Fibroblast of pulmonary artery (primary cell): ENCODE measurements at regions not wholly inside any gene's neighbourhood (a gene's known extent, or its start where the extent isn't known, plus 50 kb on each side); places are given as distances from the start of the nearest gene placed in this dataset.
A peak's percentile ranks its signal among the peaks of the same experiment; 100 is the strongest.

Experiments used
- DNase-seq: peaks from one replicate; pipeline ENCODE4 v3.0.0-alpha.2; 2010; ENCODE audit warnings: low read depth
- H3K4me3 ChIP-seq: replicated peaks from 2 replicates; pipeline ENCODE4 v1.5.1; 2011; ENCODE audit warnings: low read depth, mild to moderate bottlenecking, control low read depth, low read length, moderate library complexity
- CTCF ChIP-seq: IDR thresholded peaks from 2 replicates; pipeline ENCODE4 v1.5.1; 2011; ENCODE audit warnings: mild to moderate bottlenecking, control low read depth, low read length, inconsistent platforms; ENCODE audit errors: missing control alignments

- TF ChIP-seq CTCF, result no peak
- H3K4me3 ChIP-seq, result no peak overlapping the region
- peak; percentile 47 for DNase-seq
These were observed 219.9 kb downstream of the MN1 start for GRCh38 chr22:27581688-27582087.

- TF ChIP-seq CTCF, result no peak
- DNase-seq, result no peak
- no peak overlapping the region for H3K4me3 ChIP-seq
These were observed 217.7 kb downstream of the MN1 start for GRCh38 chr22:27583856-27584255.

DNA sequence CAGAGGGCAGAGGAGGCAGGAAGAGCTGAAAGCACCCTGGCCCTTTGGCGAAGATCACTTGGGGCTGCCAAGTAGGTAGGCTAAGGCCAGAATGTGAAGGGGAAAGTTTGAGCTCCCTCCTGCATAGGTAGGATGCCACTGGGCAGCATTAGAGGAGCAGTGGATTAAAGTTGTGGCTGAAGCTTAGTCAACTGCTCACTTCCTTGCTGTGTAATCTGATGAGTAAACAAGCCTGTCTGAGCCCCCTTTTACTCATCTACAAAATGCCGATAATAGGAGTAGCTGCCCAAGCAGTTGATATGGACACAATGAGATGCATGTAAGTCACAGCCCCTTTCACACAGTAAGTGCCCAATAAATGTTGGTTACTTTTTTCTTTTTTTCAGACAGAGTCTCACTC, 216.4 kb downstream of the MN1 start:
- no peak for TF ChIP-seq CTCF
- no peak for DNase-seq
- no peak overlapping the region for H3K4me3 ChIP-seq

DNA sequence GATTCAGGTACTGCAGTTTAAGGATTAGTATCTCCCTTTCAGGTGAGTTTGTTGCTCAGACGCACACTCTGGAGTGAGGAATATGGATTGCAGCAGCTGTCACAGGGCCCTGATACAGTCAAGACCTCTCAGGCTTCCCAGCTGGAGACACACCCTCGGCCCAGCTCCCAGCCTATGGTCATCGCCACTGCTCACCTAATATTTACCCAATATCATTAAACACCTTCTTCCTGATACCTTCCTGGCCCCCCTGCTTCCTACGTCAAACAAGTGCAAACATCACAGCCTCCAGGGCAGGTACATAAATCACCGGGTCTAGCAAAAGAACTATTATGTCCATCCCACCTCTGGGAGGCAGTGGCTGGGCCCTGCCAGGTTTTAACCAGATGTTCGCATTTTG, 213.3 kb downstream of the MN1 start:
- no peak for TF ChIP-seq CTCF
- DNase-seq, result no peak
- H3K4me3 ChIP-seq, result no peak overlapping the region

GRCh38 chr22:27588915-27589314, 212.6 kb downstream of the MN1 start:
- H3K4me3 ChIP-seq, result no peak overlapping the region
- no peak for TF ChIP-seq CTCF
- no peak for DNase-seq

GRCh38 chr22:27591060-27591459, 210.5 kb downstream of the MN1 start:
- TF ChIP-seq CTCF, result no peak
- DNase-seq, result no peak
- H3K4me3 ChIP-seq, result no peak overlapping the region

DNA sequence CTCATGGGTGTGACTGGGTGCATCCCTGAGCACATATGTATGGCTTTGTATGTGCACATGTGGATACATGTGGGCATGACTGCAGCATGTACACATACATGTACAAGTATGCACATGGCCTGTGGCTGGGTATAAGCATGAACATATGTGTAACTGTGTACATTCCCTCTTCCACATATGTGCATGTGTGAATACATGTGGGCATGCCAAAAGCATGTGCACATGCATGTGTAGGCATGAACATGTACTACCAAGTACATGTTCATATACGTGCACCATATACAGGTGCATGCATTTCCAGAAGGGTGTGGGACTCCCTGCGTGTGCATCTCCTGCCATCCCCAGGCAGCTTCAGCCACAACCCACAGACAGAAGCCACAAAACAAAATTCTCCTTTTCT, 208.2 kb downstream of the MN1 start:
- DNase-seq, result no peak
- no peak for TF ChIP-seq CTCF
- no peak overlapping the region for H3K4me3 ChIP-seq
